ENCODE measurements at regions not wholly inside any gene's neighbourhood (a gene's known extent, or its start where the extent isn't known, plus 50 kb on each side); places are given as distances from the start of the nearest gene placed in this dataset.
"Not testable (repeated sequence)": the region's sequence is repeated elsewhere in the genome, so short reads cannot be mapped to it uniquely, and the experiment has no call there.

- ChIA-PET CTCF (ENCODE audit: unreplicated experiment) (no interaction called here), POLR2A (no interaction called here)
- no peak for DNase-seq (ENCODE audit: low spot score)
- Histone ChIP-seq H3K79me2 (ENCODE audit: insufficient read depth, low read depth, low read length) (no peaks in the 10 kb centered on the region), H2AFZ (ENCODE audit: low read length) (no peak overlapping the region), H3K4me3 (ENCODE audit: low read depth, low read length, poor library complexity, severe bottlenecking) (no peak overlapping the region), H3K9me3 (ENCODE audit: low read length) (no peaks in the 10 kb centered on the region), H3K36me3 (ENCODE audit: insufficient read depth, low read length) (no peaks in the 10 kb centered on the region), H4K20me1 (ENCODE audit: insufficient read depth, low read length) (no peaks in the 10 kb centered on the region), H3K9me2 (ENCODE audit: insufficient read depth, low read length) (no peaks in the 10 kb centered on the region), H3K4me2 (ENCODE audit: low read length) (no peak overlapping the region), H3K27ac (ENCODE audit: low read depth, low read length, poor library complexity, severe bottlenecking) (no peak overlapping the region), H3K4me1 (ENCODE audit: insufficient read depth, low read length, poor library complexity, severe bottlenecking) (no peaks in the 10 kb centered on the region)
- TF ChIP-seq, protein P1, sequence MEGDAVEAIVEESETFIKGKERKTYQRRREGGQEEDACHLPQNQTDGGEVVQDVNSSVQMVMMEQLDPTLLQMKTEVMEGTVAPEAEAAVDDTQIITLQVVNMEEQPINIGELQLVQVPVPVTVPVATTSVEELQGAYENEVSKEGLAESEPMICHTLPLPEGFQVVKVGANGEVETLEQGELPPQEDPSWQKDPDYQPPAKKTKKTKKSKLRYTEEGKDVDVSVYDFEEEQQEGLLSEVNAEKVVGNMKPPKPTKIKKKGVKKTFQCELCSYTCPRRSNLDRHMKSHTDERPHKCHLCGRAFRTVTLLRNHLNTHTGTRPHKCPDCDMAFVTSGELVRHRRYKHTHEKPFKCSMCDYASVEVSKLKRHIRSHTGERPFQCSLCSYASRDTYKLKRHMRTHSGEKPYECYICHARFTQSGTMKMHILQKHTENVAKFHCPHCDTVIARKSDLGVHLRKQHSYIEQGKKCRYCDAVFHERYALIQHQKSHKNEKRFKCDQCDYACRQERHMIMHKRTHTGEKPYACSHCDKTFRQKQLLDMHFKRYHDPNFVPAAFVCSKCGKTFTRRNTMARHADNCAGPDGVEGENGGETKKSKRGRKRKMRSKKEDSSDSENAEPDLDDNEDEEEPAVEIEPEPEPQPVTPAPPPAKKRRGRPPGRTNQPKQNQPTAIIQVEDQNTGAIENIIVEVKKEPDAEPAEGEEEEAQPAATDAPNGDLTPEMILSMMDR (conservative IDR thresholded peaks at IDR 0.05; ENCODE audit: low read length) = no peak
- no peak for TF ChIP-seq EZH2phosphoT487 (IDR thresholded peaks at IDR 0.05; ENCODE audit: borderline replicate concordance, low read depth, low read length)
- intact Hi-C loops (cut with micrococcal nuclease; ENCODE audit: unreplicated experiment) = no loop called here
- BruUV-seq (replicated peaks) = no TSS peak
Measured at GRCh38 chr3:197362081-197362480, 63.7 kb upstream of the DLG1 start.

GRCh38 chr3:197360095-197360494, 61.7 kb upstream of the DLG1 start:
- H3K27ac ChIP-seq (ENCODE audit: low read depth, low read length, poor library complexity, severe bottlenecking); H3K9me2 ChIP-seq (ENCODE audit: insufficient read depth, low read length); H2AFZ ChIP-seq (ENCODE audit: low read length); POLR2A ChIA-PET; H3K4me1 ChIP-seq (ENCODE audit: insufficient read depth, low read length, poor library complexity, severe bottlenecking); H3K4me2 ChIP-seq (ENCODE audit: low read length); BruUV-seq (replicated peaks); DNase-seq (ENCODE audit: low spot score); CTCF ChIA-PET (ENCODE audit: unreplicated experiment); H3K36me3 ChIP-seq (ENCODE audit: insufficient read depth, low read length); H3K4me3 ChIP-seq (ENCODE audit: low read depth, low read length, poor library complexity, severe bottlenecking); H4K20me1 ChIP-seq (ENCODE audit: insufficient read depth, low read length); H3K9me3 ChIP-seq (ENCODE audit: low read length); H3K79me2 ChIP-seq (ENCODE audit: insufficient read depth, low read depth, low read length); intact Hi-C loops (cut with micrococcal nuclease; ENCODE audit: unreplicated experiment): not testable (repeated sequence)

GRCh38 chr3:197359476-197359875, 61.1 kb upstream of the DLG1 start:
- H4K20me1 ChIP-seq (ENCODE audit: insufficient read depth, low read length); intact Hi-C loops (cut with micrococcal nuclease; ENCODE audit: unreplicated experiment); H3K36me3 ChIP-seq (ENCODE audit: insufficient read depth, low read length); H3K9me2 ChIP-seq (ENCODE audit: insufficient read depth, low read length); H3K9me3 ChIP-seq (ENCODE audit: low read length); H3K4me1 ChIP-seq (ENCODE audit: insufficient read depth, low read length, poor library complexity, severe bottlenecking); H3K79me2 ChIP-seq (ENCODE audit: insufficient read depth, low read depth, low read length); DNase-seq (ENCODE audit: low spot score); BruUV-seq (replicated peaks); H3K4me2 ChIP-seq (ENCODE audit: low read length); H2AFZ ChIP-seq (ENCODE audit: low read length); CTCF ChIA-PET (ENCODE audit: unreplicated experiment); POLR2A ChIA-PET; H3K27ac ChIP-seq (ENCODE audit: low read depth, low read length, poor library complexity, severe bottlenecking); H3K4me3 ChIP-seq (ENCODE audit: low read depth, low read length, poor library complexity, severe bottlenecking): not testable (repeated sequence)

DNA sequence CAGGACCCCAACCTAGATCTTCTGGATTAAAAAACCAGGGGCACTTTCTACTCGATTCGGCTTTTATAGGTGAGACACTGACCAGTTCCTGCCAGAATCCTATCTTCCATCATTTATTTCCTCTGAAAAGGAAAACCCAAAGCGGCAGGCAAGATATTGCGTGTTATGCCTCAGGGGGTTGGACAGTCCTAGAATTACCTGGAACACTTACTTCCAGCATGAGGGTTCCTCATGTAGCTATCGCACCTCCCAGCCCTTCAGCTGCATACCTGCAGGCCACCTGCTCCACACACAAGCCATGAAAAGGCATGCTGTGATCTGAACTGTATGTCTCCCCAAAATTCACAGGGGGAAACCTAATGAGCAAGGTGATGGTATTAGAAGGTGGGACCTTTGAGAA, 58.3 kb upstream of the DLG1 start:
- no peaks in the 10 kb centered on the region for H3K36me3 ChIP-seq (ENCODE audit: insufficient read depth, low read length)
- H3K4me2 ChIP-seq (ENCODE audit: low read length) = no peak overlapping the region
- TF ChIP-seq, protein P1 (conservative IDR thresholded peaks at IDR 0.05; ENCODE audit: low read length) = no peak
- TF ChIP-seq EZH2phosphoT487 (IDR thresholded peaks at IDR 0.05; ENCODE audit: borderline replicate concordance, low read depth, low read length) = no peak
- no peaks in the 10 kb centered on the region for H3K9me2 ChIP-seq (ENCODE audit: insufficient read depth, low read length)
- H3K4me3 ChIP-seq (ENCODE audit: low read depth, low read length, poor library complexity, severe bottlenecking) = no peak overlapping the region
- no peak overlapping the region for H2AFZ ChIP-seq (ENCODE audit: low read length)
- no TSS peak for BruUV-seq (replicated peaks)
- ChIA-PET CTCF (ENCODE audit: unreplicated experiment) (no interaction called here), POLR2A (no interaction called here)
- peaks cover 11% of the 10 kb centered on the region for H3K4me1 ChIP-seq (ENCODE audit: insufficient read depth, low read length, poor library complexity, severe bottlenecking)
- no peaks in the 10 kb centered on the region for H3K9me3 ChIP-seq (ENCODE audit: low read length)
- intact Hi-C loops (cut with micrococcal nuclease; ENCODE audit: unreplicated experiment) = no loop called here
- DNase-seq (ENCODE audit: low spot score) = no peak
- H3K27ac ChIP-seq (ENCODE audit: low read depth, low read length, poor library complexity, severe bottlenecking) = no peak overlapping the region
- no peaks in the 10 kb centered on the region for H4K20me1 ChIP-seq (ENCODE audit: insufficient read depth, low read length)
- no peaks in the 10 kb centered on the region for H3K79me2 ChIP-seq (ENCODE audit: insufficient read depth, low read depth, low read length)
